IPS-NIHi11 (cell line): ENCODE measurements at regions not wholly inside any gene's neighbourhood (a gene's known extent, or its start where the extent isn't known, plus 50 kb on each side); places are given as distances from the start of the nearest gene placed in this dataset.
A peak's percentile ranks its signal among the peaks of the same experiment; 100 is the strongest.

Experiments
- DNase-seq: peaks from one replicate; pipeline ENCODE4 v3.0.0; 2012; ENCODE audit warnings: mixed read lengths, low spot score

DNA sequence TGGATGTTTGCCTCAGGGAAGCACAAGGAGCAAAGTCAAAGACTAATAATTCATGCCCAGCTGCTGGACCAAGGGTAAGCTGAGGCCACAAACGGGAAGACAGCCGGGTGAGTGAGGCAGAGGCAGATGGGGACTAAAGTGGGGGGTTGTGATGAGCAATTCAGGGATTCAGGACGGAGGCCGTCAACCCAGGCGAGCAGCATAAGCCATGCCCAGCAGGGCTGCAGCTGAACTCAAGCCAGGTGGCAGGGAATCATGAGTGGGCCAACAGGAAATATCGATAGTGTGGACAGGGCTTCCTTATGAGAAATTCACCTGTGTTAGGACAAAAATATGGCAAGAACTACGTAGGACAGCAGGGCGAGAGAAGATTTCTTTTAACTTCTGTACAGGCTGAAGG is 246.8 kb downstream of the CDC5L start:
- DNase-seq = no peak

DNA sequence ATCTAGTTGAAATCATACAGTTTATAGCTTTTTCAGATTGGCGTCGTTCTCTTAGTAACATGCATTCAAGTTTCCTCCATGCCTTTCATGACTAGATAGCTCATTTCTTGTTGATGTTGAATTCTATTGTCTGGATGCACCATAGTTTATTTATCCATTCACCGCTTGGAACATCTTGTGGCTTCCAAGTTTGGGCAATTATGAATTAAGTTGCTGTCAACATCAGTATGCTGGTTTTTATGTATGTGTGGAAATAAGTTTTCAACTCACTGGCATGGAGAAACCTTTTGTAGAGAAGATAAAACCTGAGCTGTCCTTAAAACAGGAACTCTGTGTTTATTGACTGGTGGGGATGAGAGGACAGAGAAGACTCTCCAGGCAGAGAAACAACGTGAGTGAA is 248.0 kb downstream of the CDC5L start:
- no peak for DNase-seq

DNA sequence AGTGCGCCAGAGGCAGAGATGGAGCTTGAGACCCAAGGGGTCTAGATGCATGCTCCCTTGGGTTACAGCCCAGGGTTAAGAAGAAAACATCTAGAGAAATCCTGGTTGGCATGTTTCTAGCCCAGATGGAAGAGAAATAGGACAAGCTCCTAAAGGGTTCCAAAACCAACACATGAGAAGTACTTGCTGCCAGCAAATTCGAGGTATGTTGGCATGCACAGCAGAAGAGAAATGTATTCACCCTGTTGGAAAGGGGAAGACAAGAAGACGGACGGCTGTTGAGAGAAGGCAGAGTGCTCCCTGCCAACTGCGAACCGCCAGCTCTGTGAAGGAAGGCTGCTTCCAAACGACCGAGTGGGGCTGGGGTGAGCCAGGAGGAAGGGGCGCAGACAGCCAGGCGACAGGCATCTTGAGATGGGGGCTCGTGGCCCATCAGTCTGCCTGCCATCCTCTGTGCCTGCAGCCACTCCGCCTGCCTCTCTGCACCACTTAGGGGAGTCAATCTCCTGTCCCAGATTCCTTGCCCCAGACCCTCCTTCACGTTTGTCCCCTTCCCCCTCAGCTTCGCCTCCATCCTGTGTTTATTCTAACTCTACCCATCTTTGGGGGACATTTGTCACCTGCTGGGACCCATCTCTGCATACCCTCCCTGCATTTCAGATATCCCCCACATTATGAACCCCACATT is 249.2 kb downstream of the CDC5L start:
- no peak for DNase-seq

DNA sequence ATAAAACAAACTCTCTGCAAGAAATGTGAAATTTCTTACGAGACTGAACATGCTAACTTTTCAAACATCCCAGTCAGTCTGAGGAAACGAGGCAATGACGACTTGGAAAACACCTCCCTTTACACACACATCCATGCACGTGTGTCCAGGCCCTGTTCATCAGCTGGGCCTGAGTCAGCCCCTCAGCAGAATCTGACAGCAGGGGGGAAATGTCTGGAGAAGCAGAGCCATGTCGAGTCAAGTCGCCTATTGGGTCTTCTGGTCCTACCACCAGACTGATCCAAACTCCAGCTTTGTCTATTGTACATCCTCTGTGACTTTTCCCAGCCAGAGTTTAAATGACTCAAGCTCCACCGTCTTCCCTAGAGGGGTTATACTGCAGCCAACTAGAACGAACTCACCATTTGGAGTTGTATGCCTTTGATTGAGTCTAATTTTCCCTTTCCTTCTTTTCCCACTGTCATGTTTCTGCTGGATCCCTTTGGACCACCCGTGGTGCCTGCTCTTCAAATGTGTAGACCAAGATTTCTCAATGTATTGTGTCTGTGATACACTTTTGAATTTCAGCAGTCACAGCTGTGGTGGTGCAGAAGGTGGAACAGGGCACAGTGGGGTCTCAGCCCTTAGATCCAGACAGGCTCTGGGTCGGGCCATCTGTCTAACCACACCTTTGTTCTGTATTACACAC is 254.0 kb downstream of the CDC5L start:
- DNase-seq = no peak

DNA sequence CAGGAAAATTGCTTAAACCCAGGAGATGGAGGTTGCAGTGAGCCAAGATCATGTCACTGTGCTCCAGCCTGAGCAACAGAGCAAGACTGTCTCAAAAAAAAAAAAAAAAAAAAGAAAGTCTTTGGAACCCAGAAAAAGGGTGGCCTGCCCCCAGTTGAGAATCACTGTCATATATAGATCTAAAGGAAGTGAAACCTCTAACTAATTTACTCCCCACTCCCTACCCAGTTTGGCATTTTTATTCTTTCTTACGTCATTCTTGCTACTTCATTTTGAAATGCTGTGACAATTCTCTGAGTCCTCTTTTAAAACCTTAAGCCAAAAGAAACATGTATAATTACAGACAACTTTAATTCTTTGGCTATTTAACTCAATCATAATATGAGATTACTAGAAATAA is 254.8 kb downstream of the CDC5L start:
- no peak for DNase-seq

DNA sequence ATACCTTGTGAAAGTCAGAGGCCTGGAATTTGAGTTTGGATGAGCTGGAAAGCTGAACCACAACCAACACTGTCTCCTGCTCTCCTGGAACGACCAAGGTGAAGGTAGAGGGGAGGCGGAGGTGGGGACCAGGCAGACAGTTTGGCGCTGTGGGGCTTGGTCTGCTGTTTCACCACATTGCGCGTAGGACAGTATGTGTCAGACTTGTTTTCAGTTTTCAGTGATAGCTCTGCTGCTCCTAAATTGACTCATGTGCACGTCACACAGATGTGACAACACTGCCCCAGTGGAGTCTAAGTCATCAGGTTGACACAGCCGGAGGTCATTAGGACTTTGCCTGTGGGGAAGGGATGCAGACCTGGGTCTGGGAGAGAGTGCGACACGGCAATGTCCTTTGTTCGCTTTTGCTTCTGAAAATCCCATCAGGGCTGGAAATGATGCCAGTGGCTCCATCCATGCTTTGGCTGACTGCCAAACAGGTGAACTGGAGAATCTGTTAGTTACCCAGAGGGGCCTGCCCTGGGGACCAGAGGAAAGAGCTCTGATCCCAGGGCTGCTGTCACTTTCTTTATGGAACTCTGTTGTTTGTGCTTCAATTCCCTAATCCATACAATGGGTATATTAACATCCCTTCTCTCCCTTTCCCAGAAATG is 255.5 kb downstream of the CDC5L start:
- DNase-seq = no peak

DNA sequence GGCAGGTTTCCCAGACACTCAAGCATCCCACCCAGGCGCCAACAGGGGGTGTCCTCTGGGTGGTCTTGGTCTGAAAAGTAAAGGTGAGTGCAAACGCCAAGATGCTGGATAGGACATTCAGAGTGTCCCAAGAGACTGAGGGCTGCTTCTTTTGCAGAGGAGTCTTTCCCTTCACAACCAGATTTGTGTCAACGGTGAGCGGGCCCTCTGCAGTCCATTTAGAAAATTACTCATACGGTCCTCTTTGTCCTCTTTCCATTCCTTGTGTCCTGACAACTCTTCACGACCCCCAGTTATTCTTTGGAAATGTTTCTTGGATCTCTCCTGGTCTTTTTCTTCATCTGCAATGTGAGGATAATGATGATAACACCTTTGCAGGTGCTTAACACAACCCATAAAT is 257.8 kb downstream of the CDC5L start:
- peak; percentile 36 for DNase-seq

DNA sequence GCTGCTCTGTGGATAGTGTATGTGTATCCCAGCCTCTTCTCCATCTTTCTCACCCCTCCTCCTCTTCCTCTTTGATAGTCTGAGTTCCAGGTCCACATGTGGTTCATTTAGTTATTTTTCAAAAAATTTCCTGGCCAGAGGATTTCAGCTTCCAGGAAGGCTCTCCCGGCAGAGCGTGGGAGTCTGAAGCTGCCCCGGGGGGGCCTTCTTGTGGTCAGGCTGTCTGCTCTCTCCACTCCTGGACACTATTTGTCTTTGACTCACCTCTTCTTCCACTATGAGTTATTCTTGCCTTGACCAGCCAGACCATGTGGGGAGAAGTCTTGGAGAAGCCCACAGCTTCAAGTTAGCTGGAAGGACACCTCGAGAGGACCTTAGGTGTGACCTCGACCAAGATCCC is 258.8 kb downstream of the CDC5L start:
- no peak for DNase-seq

DNA sequence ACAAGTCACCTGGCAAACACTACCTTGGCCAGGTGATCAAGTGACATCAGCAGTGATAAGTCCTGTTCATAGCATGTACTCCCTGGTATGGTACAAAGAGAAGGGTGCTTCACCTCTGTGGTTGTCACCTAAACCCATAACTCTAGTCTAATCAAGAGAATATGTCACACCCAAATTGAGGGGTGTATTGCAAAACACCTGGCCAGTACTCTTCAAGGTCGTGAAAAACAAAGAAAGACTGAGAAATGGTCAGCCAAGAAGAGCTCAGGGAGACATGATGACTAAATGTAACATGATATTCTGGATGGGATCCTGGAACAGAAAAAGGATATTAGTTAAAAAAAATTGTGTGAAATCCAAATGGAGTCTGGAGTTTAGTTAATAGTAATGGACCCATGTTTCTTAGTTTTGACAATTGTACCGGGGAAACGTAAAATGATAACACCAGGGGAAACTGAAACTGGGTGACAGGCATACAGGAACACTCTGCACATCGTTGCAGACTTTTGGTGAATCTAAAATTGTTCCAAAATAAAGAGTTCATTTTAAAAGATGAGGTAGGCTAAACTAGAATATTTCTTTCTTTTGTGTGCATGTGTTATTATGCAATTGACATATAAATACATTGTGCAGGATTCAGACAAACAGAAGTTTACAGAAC is 262.0 kb downstream of the CDC5L start:
- no peak for DNase-seq

DNA sequence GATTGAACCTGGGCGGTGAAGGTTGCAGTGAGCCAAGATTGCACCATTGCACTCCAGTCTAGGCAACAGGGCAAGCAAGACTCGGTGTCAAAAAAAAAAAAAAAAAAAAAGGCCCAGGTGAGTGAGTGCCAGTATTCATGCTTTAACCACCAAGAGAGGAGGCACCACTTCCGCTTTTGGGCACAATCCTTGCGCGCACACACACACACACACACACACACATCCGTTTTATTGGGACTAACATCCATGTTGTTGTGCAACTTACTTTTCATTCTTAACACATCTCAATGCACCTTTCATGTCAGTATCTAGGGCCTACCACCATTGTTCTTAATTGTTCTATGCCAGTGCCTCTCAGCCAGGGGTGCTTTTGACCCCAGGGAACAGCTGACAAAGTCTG is 263.0 kb downstream of the CDC5L start:
- DNase-seq = no peak

DNA sequence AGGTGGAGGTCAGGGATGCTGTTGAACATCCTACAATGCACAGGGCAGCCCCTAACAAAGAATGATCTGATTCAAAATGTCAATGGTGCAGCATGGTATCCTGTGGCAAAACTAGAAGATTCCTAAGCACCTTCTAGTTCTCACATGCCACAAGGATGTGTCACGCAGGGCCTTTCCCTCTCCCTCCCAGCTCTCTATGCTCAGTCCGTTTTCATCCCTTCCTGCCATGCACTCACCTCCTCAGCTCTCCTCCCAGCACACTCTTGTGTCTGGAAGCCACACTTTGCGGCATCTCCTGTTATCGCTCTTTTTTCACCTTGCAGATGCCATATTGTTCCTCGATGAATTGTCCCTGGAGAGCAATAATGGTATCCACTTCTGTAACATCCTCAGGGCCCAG is 263.4 kb downstream of the CDC5L start:
- DNase-seq = no peak

DNA sequence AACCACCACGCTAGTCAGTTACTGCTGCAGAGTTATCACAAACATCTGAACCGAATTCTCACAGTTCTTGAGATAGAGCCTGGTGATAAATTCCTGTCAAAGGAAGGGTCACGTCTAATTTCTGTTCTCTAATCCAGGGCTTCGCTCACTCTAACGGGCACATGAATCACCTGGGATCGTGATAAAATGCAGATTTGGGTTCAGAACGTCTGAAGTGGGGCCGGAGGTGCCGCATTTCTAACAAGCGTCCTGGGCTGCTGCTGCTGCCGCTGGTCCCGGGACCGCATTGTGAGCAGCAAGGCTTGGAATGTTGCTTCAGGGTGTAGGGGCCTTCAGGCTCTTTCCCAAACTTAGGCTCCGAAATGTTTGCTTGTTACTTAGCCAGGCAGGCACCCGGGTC is 264.1 kb downstream of the CDC5L start:
- peak; percentile 40 for DNase-seq

DNA sequence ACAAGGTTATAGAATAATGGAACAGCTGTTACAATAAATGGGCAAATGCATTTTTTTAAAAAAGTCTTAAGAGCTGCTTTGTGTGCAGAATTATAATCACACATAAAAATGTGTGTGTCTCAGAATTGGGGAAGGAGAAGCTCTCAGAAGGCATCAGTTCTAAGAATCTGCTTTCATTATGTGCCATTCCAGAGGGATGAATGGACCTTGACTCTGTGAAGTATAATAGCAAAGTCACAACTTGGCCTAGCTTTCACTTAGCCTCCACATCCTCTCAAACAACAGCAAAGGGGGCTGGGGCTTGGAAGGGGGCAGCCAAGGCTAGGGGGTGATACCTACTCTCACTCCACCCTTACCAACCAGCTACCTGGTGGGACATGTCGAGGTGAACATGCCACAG is 265.0 kb downstream of the CDC5L start:
- DNase-seq = no peak

DNA sequence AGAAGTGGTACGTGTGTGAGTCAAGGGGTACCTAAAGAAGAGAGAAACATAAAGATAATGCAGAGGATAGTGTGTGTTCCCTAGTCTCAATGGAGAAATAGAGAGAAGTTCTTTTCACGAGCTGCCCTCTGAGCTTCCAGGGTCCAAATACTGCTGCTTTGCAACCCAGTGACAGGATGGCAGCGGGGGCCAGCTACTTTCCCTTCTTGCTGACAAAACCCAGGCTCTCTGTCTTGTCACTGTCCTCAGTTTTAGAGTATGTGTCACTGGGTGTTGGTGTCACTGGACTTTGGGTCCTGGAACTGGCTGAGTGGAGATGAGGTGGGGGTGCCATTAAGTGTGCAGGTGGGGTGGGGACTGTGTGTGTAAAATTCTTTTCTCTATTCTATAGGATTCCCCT is 265.6 kb downstream of the CDC5L start:
- no peak for DNase-seq

DNA sequence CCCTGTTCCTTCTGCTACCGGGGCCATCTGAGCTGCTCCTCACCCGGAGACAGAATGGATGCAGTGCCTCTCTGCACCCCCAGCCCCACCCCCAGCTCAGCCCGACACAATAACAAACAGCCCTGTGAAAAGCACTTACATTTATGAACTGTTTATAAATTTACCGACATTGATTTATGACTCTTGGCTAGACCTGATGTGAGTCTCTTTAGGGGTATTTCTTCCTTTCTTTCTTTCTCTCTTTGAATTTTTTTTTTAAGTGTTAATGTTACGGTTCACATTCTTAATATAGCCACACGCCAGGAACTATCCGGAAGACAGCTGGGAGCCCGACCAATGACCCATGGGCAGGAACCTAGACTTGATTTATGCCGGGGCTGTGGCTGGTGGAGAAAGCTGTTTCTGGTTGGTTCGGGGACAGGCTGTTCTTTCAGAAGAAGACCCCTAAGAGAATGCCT is 266.3 kb downstream of the CDC5L start:
- no peak for DNase-seq

DNA sequence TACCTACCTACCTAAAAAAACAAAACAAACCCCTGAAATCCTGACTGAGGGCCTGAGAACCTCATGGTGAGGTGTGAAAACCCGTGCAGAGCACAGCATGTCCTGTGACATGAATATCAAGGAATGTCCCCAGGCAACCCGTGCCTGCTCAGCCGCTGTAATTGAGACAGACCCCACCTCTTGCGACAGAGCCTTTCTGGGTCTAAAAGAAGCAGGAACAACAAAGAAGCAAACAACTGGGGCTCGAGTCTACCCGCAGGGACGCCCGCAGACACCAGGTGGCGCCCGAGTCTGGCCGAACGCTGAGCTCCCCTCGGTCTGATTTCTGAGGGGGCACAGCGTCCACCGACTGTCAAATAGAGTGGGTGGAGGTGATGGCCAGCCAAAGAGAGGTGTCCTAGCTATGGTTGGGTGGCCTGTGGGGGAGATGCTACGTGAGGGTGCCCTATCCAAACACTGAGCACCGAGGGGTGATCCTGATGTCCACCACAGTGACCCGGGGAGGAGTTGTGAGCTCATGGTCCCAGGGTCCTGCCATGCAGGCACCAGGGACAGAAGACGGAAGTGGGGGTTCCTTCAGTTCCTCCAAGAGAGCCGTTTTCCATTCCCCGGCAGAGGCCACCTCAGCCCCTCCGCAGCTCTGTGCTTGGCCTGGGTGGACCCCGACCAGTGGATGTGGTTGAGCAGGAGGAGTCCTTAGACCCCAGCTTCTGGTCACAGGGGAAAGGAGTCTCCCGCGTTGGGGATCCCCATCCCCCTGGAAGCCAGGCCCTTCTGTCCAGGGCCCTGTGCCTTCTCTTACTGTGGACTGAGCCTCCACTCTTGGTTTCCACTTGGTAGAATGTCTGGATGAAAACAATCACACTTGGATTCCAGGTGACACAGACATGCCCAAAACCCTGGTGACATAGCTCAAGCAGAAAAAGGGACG is 268.2 kb downstream of the CDC5L start:
- peak; percentile 84 for DNase-seq

DNA sequence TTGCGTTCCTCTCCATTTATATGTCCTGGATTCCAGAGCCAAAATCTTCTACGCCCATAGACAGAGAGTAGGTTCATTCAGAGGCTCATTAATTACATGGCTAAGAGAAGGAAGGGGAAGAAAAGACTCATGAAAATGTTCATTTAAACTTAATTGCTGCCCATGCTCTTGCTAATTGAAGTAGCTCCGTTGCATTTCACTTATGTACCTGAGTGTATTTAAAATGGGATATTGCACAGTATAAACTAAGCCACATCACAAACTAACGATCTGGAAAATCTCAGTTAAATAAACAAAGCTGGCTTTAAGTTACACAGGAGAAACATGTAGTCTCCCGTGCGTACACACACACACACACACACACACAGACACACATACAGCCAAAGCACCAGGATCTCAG is 269.2 kb downstream of the CDC5L start:
- no peak for DNase-seq

DNA sequence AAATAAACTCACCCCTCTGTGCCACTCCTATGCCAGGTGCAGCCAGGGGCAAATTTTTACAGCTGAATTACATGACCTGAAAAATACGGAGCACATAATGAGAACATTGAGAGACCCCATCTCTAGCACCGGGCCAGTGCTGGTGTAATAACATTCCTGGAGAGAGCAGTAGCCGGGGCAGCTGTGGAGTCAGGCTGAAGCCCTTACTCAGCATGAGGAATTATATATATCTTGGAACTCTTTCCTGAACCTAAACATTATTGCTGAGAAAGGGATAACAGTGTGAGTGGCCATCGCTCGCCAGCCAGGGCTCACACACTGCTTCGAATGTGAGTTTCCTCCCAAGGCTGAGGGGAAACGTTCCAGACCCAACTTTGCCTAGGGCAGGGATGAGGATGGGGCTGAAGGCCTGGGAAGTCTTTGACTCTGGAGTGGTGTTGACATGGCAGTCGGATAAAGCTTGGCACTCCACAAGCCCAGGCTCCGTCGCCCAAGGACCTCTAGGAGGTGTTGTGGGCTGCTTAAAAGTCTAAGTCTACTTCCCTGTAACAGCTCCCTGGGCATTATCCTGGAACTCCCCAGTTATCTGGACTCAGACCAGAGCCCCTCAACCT is 269.8 kb downstream of the CDC5L start:
- DNase-seq = peak; percentile 23

DNA sequence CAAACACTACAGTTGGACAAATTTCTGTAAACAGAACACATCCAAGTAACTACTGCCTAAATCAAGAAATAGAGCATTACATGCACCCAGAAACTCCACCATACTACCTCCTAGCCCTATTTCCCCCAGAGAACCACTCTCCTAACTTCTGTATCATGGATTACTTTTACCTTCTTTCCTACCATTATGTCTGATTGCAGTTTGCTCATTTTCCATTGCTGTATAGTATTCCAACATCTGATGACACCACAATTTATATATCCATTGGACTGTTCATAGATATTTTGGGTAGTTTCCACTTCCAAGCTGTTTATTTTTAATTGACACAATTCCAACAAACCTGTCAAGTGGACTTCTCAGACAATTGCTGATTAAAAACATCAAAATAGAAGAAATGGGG is 271.1 kb downstream of the CDC5L start:
- no peak for DNase-seq

DNA sequence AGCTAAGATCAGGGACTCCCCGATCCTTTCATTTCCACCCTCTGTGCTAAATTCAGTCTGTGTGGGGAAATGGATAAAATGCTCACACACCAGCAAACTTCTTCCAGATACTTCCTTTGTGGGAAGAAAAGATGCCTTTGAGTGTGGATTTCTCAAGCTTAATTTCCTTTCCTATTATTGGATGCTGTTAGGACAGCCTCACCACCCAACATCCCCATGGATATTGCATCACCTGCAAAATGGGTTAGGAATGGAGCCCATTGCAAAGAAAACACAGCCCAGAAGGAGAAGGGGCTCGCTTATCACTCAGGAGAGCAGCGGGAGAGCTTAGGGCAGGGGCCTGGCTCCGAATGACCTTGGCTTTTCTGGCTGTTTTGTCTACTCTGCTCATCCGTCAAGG is 272.2 kb downstream of the CDC5L start:
- no peak for DNase-seq

DNA sequence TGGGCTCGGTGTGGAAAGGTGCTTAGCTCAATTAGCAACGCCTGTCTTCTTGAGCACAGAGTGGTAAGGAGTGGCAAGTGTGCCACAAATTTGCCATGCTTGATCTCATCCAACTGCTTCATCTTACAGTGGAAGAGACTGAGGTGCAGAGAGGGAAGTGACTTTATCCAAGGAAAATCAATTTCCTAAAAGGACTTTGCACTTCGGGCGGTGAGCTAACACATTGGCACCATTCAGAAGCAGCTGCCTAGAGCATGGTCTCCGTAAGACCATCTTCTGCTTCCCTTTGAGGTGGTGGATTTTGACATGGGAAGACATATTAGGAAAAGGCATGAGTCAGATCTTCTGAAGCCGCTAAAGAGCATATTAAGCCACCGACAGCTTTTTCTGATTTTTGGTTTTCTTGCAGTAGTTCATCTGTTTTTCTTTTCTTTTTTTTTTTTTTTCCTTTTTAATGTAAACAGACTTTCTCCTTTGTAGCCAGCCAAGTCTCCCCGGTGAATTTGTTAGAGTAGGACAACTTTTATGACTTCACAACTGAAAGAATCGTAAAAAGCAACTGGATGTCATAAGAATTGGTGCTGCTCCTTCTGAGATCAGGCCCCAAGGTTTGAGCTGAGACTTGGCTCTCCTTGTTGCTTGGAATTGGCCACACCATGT is 273.2 kb downstream of the CDC5L start:
- no peak for DNase-seq
